ENCODE measurements at regions not wholly inside any gene's neighbourhood (a gene's known extent, or its start where the extent isn't known, plus 50 kb on each side); places are given as distances from the start of the nearest gene placed in this dataset.
"Not testable (repeated sequence)": the region's sequence is repeated elsewhere in the genome, so short reads cannot be mapped to it uniquely, and the experiment has no call there.

DNA sequence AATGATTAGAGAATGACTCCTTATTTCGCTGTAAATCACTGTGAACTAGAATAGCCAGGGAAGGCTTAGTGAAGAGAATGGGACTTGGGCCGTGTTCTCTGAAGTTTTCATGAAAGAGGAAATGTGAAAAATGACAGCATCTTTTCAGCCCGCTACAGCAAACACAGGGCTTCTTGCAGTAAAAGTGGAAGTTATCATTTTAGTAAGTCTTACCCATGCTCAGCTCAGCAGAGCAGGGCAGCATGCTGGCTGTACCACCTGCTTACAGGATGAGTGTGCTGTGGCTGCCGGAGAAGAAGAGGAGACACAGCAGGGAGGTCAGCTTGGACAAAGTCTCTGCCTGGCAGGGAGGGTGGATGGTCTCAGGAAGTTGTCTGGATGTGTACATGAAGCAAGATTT lies 300.7 kb upstream of the DLGAP1 start:
- Histone ChIP-seq H2BK120ac (ENCODE audit: low read depth, low read length) (no peak overlapping the region), H3K4me1 (ENCODE audit: control insufficient read depth, low read depth, low read length) (no peaks in the 10 kb centered on the region), H2BK15ac (replicated peaks; ENCODE audit: low read depth) (no peak overlapping the region), H3K27ac (ENCODE audit: low read depth, low read length) (no peak overlapping the region), H3K18ac (ENCODE audit: low read length) (no peak overlapping the region), H2AK5ac (ENCODE audit: low read length) (no peak overlapping the region), H3K36me3 (ENCODE audit: control insufficient read depth, insufficient read depth, low read length) (no peaks in the 10 kb centered on the region), H3K27me3 (ENCODE audit: insufficient read depth, low read length, poor library complexity) (no peaks in the 10 kb centered on the region), H3K56ac (ENCODE audit: low read length) (no peak overlapping the region), H4K8ac (ENCODE audit: low read depth, low read length) (no peak overlapping the region), H3K23ac (ENCODE audit: low read length) (no peak overlapping the region), H4K5ac (ENCODE audit: low read length) (no peak overlapping the region), H3K4me3 (ENCODE audit: low read length) (no peak overlapping the region), H3K79me1 (ENCODE audit: low read length) (no peaks in the 10 kb centered on the region), H3K4me2 (ENCODE audit: low read length) (no peak overlapping the region), H3K79me2 (ENCODE audit: control insufficient read depth, insufficient read depth, low read length) (no peaks in the 10 kb centered on the region), H3K4ac (ENCODE audit: low read depth, low read length) (no peak overlapping the region), H2BK5ac (ENCODE audit: low read length) (no peak overlapping the region), H3K9ac (ENCODE audit: low read length) (no peak overlapping the region)
- no CpG with 5 or more reads among the region's 4 CpGs for WGBS (ENCODE audit: extremely low coverage, insufficient coverage, low lambda C conversion rate)
- no peak for DNase-seq

DNA sequence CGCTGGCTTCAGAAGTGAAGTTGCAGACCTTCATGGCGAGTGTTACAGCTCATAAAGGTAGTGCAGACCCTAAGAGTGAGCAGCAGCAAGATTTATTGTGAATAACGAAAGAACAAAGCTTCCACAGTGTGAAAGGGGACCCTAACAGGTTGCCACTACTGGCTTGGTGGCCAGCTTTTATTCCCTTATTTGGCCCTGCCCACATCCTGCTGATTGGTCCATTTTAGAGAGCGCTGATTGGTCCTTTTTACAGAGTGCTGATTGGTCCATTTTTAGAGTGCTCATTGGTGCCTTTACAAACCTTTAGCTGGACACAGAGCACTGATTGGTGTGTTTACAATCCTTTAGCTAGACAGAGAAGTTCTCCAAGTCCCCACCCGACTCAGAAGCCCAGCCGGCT lies 298.0 kb upstream of the DLGAP1 start:
- no CpG with 5 or more reads among the region's 6 CpGs for WGBS (ENCODE audit: extremely low coverage, insufficient coverage, low lambda C conversion rate)
- H3K18ac ChIP-seq (ENCODE audit: low read length); H3K36me3 ChIP-seq (ENCODE audit: control insufficient read depth, insufficient read depth, low read length); H2BK120ac ChIP-seq (ENCODE audit: low read depth, low read length); H4K5ac ChIP-seq (ENCODE audit: low read length); H4K8ac ChIP-seq (ENCODE audit: low read depth, low read length); H3K56ac ChIP-seq (ENCODE audit: low read length); H3K4me2 ChIP-seq (ENCODE audit: low read length); H2AK5ac ChIP-seq (ENCODE audit: low read length); DNase-seq; H3K23ac ChIP-seq (ENCODE audit: low read length); H2BK5ac ChIP-seq (ENCODE audit: low read length); H3K27me3 ChIP-seq (ENCODE audit: insufficient read depth, low read length, poor library complexity); H3K4me3 ChIP-seq (ENCODE audit: low read length); H2BK15ac ChIP-seq (replicated peaks; ENCODE audit: low read depth); H3K27ac ChIP-seq (ENCODE audit: low read depth, low read length); H3K4ac ChIP-seq (ENCODE audit: low read depth, low read length); H3K9ac ChIP-seq (ENCODE audit: low read length); H3K4me1 ChIP-seq (ENCODE audit: control insufficient read depth, low read depth, low read length); H3K79me1 ChIP-seq (ENCODE audit: low read length); H3K79me2 ChIP-seq (ENCODE audit: control insufficient read depth, insufficient read depth, low read length): not testable (repeated sequence)

DNA sequence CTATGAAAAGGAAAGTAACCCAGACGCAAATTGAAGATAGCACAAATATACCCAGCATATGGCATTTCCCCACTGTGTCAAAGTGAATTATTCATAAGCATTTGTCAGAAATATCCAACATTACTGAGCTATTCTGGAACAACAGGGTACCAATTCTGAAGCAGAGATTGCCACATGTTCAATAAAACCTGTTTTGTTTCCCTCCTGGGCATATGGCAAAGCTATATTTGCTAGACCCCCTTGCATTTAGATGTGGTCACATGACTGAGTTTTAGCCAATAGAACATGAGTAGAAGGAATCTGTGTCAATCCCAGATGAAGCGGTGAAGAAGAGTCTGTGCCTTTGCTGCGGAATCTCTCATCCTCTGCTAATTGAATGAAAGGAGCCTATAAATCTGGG lies 296.4 kb upstream of the DLGAP1 start:
- H4K8ac ChIP-seq (ENCODE audit: low read depth, low read length) = no peak overlapping the region
- no peaks in the 10 kb centered on the region for H3K36me3 ChIP-seq (ENCODE audit: control insufficient read depth, insufficient read depth, low read length)
- no peak overlapping the region for H2AK5ac ChIP-seq (ENCODE audit: low read length)
- H3K23ac ChIP-seq (ENCODE audit: low read length) = no peak overlapping the region
- no peak overlapping the region for H2BK120ac ChIP-seq (ENCODE audit: low read depth, low read length)
- no peak overlapping the region for H3K56ac ChIP-seq (ENCODE audit: low read length)
- no peak overlapping the region for H2BK15ac ChIP-seq (replicated peaks; ENCODE audit: low read depth)
- WGBS (ENCODE audit: extremely low coverage, insufficient coverage, low lambda C conversion rate) = no CpG with 5 or more reads among the region's 3 CpGs
- no peaks in the 10 kb centered on the region for H3K27me3 ChIP-seq (ENCODE audit: insufficient read depth, low read length, poor library complexity)
- H3K27ac ChIP-seq (ENCODE audit: low read depth, low read length) = no peak overlapping the region
- no peak overlapping the region for H3K9ac ChIP-seq (ENCODE audit: low read length)
- H3K4me2 ChIP-seq (ENCODE audit: low read length) = no peak overlapping the region
- no peak overlapping the region for H2BK5ac ChIP-seq (ENCODE audit: low read length)
- no peaks in the 10 kb centered on the region for H3K79me2 ChIP-seq (ENCODE audit: control insufficient read depth, insufficient read depth, low read length)
- H3K4ac ChIP-seq (ENCODE audit: low read depth, low read length) = no peak overlapping the region
- no peak overlapping the region for H4K5ac ChIP-seq (ENCODE audit: low read length)
- no peak overlapping the region for H3K4me3 ChIP-seq (ENCODE audit: low read length)
- DNase-seq = no peak
- H3K4me1 ChIP-seq (ENCODE audit: control insufficient read depth, low read depth, low read length) = peaks cover 2% of the 10 kb centered on the region
- no peak overlapping the region for H3K18ac ChIP-seq (ENCODE audit: low read length)
- H3K79me1 ChIP-seq (ENCODE audit: low read length) = no peaks in the 10 kb centered on the region

DNA sequence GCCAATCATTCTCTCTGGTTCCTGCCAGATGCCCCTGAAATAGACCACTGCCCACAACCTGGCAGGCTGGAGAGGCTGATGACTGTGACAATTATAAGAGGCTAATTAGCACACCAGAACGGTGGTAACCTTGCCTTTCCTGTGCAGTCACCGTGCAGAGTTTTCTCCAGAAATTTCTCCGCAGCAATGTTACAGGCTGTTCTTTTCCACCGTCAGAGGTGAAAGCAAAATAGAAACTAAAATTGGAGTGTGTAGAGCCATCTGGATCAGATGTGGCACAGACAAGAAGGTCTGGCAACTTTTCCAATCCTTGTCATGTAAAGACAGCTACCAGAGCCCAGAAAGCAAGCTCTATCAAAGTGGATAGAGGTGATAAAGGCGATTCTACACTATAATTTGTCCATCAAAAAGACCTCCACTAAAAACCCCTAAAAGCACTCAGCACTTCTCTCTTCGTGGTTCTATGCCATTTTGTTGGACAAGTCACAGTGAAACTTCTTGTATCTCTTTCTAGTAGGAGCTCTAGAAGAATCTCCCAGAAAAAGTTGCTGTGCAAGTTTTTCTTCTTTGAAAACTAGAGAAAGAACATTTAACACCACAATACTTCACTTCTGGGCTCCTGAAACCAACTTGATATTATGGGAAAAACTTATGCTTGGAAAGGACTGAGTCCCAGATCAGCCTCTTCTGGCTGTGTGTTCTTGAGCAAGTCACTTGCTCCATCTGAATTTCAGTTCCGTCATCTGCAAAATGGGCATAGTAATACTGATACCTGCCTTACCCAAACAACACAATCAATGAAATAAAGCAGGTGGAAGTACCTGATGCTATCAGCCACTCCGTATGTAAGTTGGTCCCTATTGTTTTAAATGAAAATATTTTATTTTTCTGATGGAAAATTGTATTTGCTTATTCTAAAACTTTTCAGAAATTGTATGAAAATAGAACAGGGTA lies 295.6 kb upstream of the DLGAP1 start:
- no peaks in the 10 kb centered on the region for H3K79me1 ChIP-seq (ENCODE audit: low read length)
- H3K23ac ChIP-seq (ENCODE audit: low read length) = no peak overlapping the region
- DNase-seq = no peak
- no peak overlapping the region for H3K4me3 ChIP-seq (ENCODE audit: low read length)
- no peak overlapping the region for H4K5ac ChIP-seq (ENCODE audit: low read length)
- WGBS (ENCODE audit: extremely low coverage, insufficient coverage, low lambda C conversion rate) = no CpG with 5 or more reads among the region's 8 CpGs
- H3K4ac ChIP-seq (ENCODE audit: low read depth, low read length) = no peak overlapping the region
- H2AK5ac ChIP-seq (ENCODE audit: low read length) = no peak overlapping the region
- H2BK120ac ChIP-seq (ENCODE audit: low read depth, low read length) = no peak overlapping the region
- no peaks in the 10 kb centered on the region for H3K79me2 ChIP-seq (ENCODE audit: control insufficient read depth, insufficient read depth, low read length)
- no peaks in the 10 kb centered on the region for H3K36me3 ChIP-seq (ENCODE audit: control insufficient read depth, insufficient read depth, low read length)
- no peak overlapping the region for H2BK15ac ChIP-seq (replicated peaks; ENCODE audit: low read depth)
- no peak overlapping the region for H3K56ac ChIP-seq (ENCODE audit: low read length)
- H3K27ac ChIP-seq (ENCODE audit: low read depth, low read length) = no peak overlapping the region
- H3K4me2 ChIP-seq (ENCODE audit: low read length) = no peak overlapping the region
- peaks cover 2% of the 10 kb centered on the region for H3K4me1 ChIP-seq (ENCODE audit: control insufficient read depth, low read depth, low read length)
- no peak overlapping the region for H3K9ac ChIP-seq (ENCODE audit: low read length)
- no peak overlapping the region for H2BK5ac ChIP-seq (ENCODE audit: low read length)
- H3K18ac ChIP-seq (ENCODE audit: low read length) = no peak overlapping the region
- H4K8ac ChIP-seq (ENCODE audit: low read depth, low read length) = no peak overlapping the region
- H3K27me3 ChIP-seq (ENCODE audit: insufficient read depth, low read length, poor library complexity) = no peaks in the 10 kb centered on the region

DNA sequence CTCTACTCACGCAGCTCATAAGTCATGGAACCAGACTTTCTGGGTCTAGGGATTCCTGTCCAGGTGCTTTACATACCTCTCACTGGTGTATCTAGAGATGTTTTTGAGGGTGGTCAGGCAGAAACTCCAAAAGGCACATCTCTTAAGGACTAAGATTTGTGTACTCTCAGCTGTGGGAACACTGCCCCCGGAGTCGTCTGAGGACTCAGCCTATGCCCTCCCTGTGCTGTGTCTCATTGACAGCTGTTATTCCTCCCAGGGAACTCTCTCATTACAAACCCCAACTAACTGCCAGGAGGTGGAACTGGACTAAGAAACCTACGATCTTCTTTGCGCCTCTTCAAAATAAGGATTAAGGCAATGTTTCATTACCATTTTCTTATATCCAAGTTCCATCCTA lies 293.9 kb upstream of the DLGAP1 start:
- H2BK120ac ChIP-seq (ENCODE audit: low read depth, low read length) = no peak overlapping the region
- H3K23ac ChIP-seq (ENCODE audit: low read length) = no peak overlapping the region
- H3K27me3 ChIP-seq (ENCODE audit: insufficient read depth, low read length, poor library complexity) = no peaks in the 10 kb centered on the region
- no peaks in the 10 kb centered on the region for H3K36me3 ChIP-seq (ENCODE audit: control insufficient read depth, insufficient read depth, low read length)
- no peak overlapping the region for H3K4me3 ChIP-seq (ENCODE audit: low read length)
- no peak overlapping the region for H3K4me2 ChIP-seq (ENCODE audit: low read length)
- no peak for DNase-seq
- no peak overlapping the region for H2BK15ac ChIP-seq (replicated peaks; ENCODE audit: low read depth)
- no peak overlapping the region for H2BK5ac ChIP-seq (ENCODE audit: low read length)
- H3K4me1 ChIP-seq (ENCODE audit: control insufficient read depth, low read depth, low read length) = peaks cover 2% of the 10 kb centered on the region
- no peak overlapping the region for H3K18ac ChIP-seq (ENCODE audit: low read length)
- no peak overlapping the region for H3K56ac ChIP-seq (ENCODE audit: low read length)
- no peak overlapping the region for H3K4ac ChIP-seq (ENCODE audit: low read depth, low read length)
- no peaks in the 10 kb centered on the region for H3K79me1 ChIP-seq (ENCODE audit: low read length)
- WGBS (ENCODE audit: extremely low coverage, insufficient coverage, low lambda C conversion rate) = no CpG with 5 or more reads among the region's 5 CpGs
- H3K27ac ChIP-seq (ENCODE audit: low read depth, low read length) = no peak overlapping the region
- H2AK5ac ChIP-seq (ENCODE audit: low read length) = no peak overlapping the region
- no peak overlapping the region for H4K8ac ChIP-seq (ENCODE audit: low read depth, low read length)
- H3K9ac ChIP-seq (ENCODE audit: low read length) = no peak overlapping the region
- no peaks in the 10 kb centered on the region for H3K79me2 ChIP-seq (ENCODE audit: control insufficient read depth, insufficient read depth, low read length)
- H4K5ac ChIP-seq (ENCODE audit: low read length) = no peak overlapping the region

DNA sequence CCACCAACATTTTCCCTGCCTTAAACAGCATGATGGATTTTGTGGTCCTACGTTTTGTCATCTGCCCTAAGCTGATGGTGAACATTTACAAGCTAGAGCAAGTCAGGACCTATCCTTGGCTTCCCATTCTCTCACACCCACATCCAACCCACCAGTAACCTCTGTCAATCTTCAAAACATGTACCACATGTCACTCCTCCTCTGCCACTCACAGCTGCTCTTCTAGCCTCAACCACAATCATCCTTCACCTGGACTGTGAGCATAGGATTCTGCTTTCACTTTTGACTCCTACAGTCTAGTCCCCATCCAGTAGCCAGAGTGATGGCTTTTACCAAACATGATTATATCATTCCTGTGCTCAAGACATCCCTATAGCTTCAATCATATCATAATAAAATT lies 279.8 kb upstream of the DLGAP1 start:
- WGBS (ENCODE audit: extremely low coverage, insufficient coverage, low lambda C conversion rate) = no CpG with 5 or more reads among the region's 1 CpG
- no peak overlapping the region for H3K4me2 ChIP-seq (ENCODE audit: low read length)
- no peaks in the 10 kb centered on the region for H3K36me3 ChIP-seq (ENCODE audit: control insufficient read depth, insufficient read depth, low read length)

More for the DNA sequence above, 279.8 kb upstream of the DLGAP1 start:
- no peak overlapping the region for H4K5ac ChIP-seq (ENCODE audit: low read length)
- H3K27me3 ChIP-seq (ENCODE audit: insufficient read depth, low read length, poor library complexity) = no peaks in the 10 kb centered on the region
- no peak overlapping the region for H3K9ac ChIP-seq (ENCODE audit: low read length)
- no peak overlapping the region for H3K18ac ChIP-seq (ENCODE audit: low read length)
- no peak overlapping the region for H2BK120ac ChIP-seq (ENCODE audit: low read depth, low read length)
- no peak overlapping the region for H3K4me3 ChIP-seq (ENCODE audit: low read length)
- H3K56ac ChIP-seq (ENCODE audit: low read length) = no peak overlapping the region
- H3K79me1 ChIP-seq (ENCODE audit: low read length) = no peaks in the 10 kb centered on the region
- DNase-seq = no peak
- no peak overlapping the region for H4K8ac ChIP-seq (ENCODE audit: low read depth, low read length)
- no peak overlapping the region for H2BK5ac ChIP-seq (ENCODE audit: low read length)
- H3K79me2 ChIP-seq (ENCODE audit: control insufficient read depth, insufficient read depth, low read length) = no peaks in the 10 kb centered on the region
- H2AK5ac ChIP-seq (ENCODE audit: low read length) = no peak overlapping the region
- no peak overlapping the region for H3K4ac ChIP-seq (ENCODE audit: low read depth, low read length)
- H3K27ac ChIP-seq (ENCODE audit: low read depth, low read length) = no peak overlapping the region
- no peak overlapping the region for H3K23ac ChIP-seq (ENCODE audit: low read length)
- H2BK15ac ChIP-seq (replicated peaks; ENCODE audit: low read depth) = no peak overlapping the region
- H3K4me1 ChIP-seq (ENCODE audit: control insufficient read depth, low read depth, low read length) = no peaks in the 10 kb centered on the region
